ENCODE measurements at regions not wholly inside any gene's neighbourhood (a gene's known extent, or its start where the extent isn't known, plus 50 kb on each side); places are given as distances from the start of the nearest gene placed in this dataset.

- TF ChIP-seq POLR2A (IDR thresholded peaks at IDR 0.05; ENCODE audit: borderline replicate concordance, extremely low read depth, insufficient read depth, insufficient read length) (no peak), CTCF (IDR thresholded peaks at IDR 0.05 in 2 of 3, conservative IDR thresholded peaks at IDR 0.05 in 1 of 3; ENCODE audit: borderline replicate concordance in 1 of 3, insufficient read depth in 1 of 3, low read depth in 2 of 3, low read length in 2 of 3) (no peak), EZH2 (IDR thresholded peaks at IDR 0.05) (no peak), POLR2AphosphoS5 (IDR thresholded peaks at IDR 0.05; ENCODE audit: low read depth, low read length) (no peak), EZH2phosphoT487 (IDR thresholded peaks at IDR 0.05; ENCODE audit: borderline replicate concordance) (no peak), SP1 (IDR thresholded peaks at IDR 0.05; ENCODE audit: low read depth) (no peak), EGR1 (IDR thresholded peaks at IDR 0.05; ENCODE audit: low read depth) (no peak)
- TF ChIP-seq, protein P1, sequence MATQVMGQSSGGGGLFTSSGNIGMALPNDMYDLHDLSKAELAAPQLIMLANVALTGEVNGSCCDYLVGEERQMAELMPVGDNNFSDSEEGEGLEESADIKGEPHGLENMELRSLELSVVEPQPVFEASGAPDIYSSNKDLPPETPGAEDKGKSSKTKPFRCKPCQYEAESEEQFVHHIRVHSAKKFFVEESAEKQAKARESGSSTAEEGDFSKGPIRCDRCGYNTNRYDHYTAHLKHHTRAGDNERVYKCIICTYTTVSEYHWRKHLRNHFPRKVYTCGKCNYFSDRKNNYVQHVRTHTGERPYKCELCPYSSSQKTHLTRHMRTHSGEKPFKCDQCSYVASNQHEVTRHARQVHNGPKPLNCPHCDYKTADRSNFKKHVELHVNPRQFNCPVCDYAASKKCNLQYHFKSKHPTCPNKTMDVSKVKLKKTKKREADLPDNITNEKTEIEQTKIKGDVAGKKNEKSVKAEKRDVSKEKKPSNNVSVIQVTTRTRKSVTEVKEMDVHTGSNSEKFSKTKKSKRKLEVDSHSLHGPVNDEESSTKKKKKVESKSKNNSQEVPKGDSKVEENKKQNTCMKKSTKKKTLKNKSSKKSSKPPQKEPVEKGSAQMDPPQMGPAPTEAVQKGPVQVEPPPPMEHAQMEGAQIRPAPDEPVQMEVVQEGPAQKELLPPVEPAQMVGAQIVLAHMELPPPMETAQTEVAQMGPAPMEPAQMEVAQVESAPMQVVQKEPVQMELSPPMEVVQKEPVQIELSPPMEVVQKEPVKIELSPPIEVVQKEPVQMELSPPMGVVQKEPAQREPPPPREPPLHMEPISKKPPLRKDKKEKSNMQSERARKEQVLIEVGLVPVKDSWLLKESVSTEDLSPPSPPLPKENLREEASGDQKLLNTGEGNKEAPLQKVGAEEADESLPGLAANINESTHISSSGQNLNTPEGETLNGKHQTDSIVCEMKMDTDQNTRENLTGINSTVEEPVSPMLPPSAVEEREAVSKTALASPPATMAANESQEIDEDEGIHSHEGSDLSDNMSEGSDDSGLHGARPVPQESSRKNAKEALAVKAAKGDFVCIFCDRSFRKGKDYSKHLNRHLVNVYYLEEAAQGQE (IDR thresholded peaks at IDR 0.05; ENCODE audit: low read depth), result no peak
Measured at GRCh38 chr2:21841341-21841740, 717.6 kb downstream of the TDRD15 start.
